ENCODE measurements at regions not wholly inside any gene's neighbourhood (a gene's known extent, or its start where the extent isn't known, plus 50 kb on each side); places are given as distances from the start of the nearest gene placed in this dataset.

DNA sequence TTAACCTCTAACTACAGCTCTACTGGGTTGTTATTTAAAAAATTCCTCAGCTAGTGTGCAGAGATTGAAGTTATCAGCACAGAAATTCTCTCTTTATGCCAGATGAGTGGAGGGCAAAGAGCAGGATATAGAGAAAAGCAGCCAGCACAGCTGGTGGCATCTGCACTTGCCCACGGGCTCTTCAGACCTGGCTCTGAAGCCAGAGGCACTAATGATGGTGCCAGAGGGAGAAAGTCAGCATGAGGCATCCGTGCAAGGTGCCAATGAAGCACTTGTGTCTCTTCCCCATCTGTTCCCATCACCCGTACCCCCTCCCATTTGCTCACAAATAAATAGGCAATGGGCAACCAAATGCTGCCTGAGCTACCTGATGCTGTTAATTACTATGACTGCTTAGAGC is 138.9 kb downstream of the OLFM4 start:
- no peak for DNase-seq (ENCODE audit: low spot score)
- H3K27ac Mint-ChIP-seq = no peak overlapping the region
- H3K27ac ChIP-seq = no peak overlapping the region
- H3K36me3 Mint-ChIP-seq = peaks cover 2% of the 10 kb centered on the region
- no peak overlapping the region for H3K4me3 Mint-ChIP-seq
- H3K4me2 ChIP-seq = no peak overlapping the region
- H3K27me3 Mint-ChIP-seq (ENCODE audit: insufficient read depth, low read depth) = no peaks in the 10 kb centered on the region
- H3K27me3 ChIP-seq = no peaks in the 10 kb centered on the region
- H3K79me2 ChIP-seq (ENCODE audit: low read depth) = no peaks in the 10 kb centered on the region
- peaks cover 38% of the 10 kb centered on the region for H3K4me1 Mint-ChIP-seq
- H3F3A ChIP-seq (ENCODE audit: low read depth) = peaks cover 18% of the 10 kb centered on the region
- no peaks in the 10 kb centered on the region for H3K9me3 Mint-ChIP-seq
- no peak overlapping the region for H3K4me3 ChIP-seq
- H3K9ac ChIP-seq = no peak overlapping the region
- H3K9me3 ChIP-seq (ENCODE audit: low read depth) = no peaks in the 10 kb centered on the region
- H2AFZ ChIP-seq (replicated peaks) = no peak overlapping the region
- TF ChIP-seq EZH2phosphoT487 (IDR thresholded peaks at IDR 0.05) (no peak), EZH2 (IDR thresholded peaks at IDR 0.05) (no peak)
- TF ChIP-seq, protein P1, sequence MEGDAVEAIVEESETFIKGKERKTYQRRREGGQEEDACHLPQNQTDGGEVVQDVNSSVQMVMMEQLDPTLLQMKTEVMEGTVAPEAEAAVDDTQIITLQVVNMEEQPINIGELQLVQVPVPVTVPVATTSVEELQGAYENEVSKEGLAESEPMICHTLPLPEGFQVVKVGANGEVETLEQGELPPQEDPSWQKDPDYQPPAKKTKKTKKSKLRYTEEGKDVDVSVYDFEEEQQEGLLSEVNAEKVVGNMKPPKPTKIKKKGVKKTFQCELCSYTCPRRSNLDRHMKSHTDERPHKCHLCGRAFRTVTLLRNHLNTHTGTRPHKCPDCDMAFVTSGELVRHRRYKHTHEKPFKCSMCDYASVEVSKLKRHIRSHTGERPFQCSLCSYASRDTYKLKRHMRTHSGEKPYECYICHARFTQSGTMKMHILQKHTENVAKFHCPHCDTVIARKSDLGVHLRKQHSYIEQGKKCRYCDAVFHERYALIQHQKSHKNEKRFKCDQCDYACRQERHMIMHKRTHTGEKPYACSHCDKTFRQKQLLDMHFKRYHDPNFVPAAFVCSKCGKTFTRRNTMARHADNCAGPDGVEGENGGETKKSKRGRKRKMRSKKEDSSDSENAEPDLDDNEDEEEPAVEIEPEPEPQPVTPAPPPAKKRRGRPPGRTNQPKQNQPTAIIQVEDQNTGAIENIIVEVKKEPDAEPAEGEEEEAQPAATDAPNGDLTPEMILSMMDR (IDR thresholded peaks at IDR 0.05) = no peak
- H4K20me1 ChIP-seq (ENCODE audit: low read depth) = no peaks in the 10 kb centered on the region
- no peaks in the 10 kb centered on the region for H3K36me3 ChIP-seq
- H3K4me1 ChIP-seq = peaks cover 44% of the 10 kb centered on the region

DNA sequence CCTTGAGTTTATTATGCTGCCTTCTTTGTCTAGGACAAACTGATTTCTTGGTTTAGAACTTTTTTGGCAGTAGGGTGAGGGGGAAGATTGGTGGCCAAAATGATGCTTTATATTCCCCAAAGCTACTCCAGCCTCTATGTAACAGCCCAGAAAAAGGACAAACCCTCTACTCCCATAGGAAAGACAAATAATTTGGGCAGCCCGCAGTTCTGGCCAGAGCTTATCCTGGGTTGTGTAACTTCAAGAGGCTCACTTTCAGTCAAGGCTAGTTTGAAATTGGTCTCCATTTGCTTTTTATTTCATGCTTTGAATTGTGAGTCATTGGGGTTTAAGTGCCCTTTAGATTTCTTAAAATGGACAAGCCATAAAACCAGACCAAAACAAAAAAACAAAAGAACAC is 142.3 kb downstream of the OLFM4 start:
- H4K20me1 ChIP-seq (ENCODE audit: low read depth) = no peaks in the 10 kb centered on the region
- Mint-ChIP-seq H3K36me3 (no peaks in the 10 kb centered on the region), H3K4me3 (no peak overlapping the region), H3K27me3 (ENCODE audit: insufficient read depth, low read depth) (no peaks in the 10 kb centered on the region), H3K4me1 (peaks cover 18% of the 10 kb centered on the region), H3K9me3 (peaks cover 5% of the 10 kb centered on the region), H3K27ac (no peak overlapping the region)
- H3K27me3 ChIP-seq = no peaks in the 10 kb centered on the region
- H3K9ac ChIP-seq = no peak overlapping the region
- no peak overlapping the region for H3K27ac ChIP-seq
- peak overlapping the region; percentile 21 for H2AFZ ChIP-seq (replicated peaks)
- H3K4me3 ChIP-seq = no peak overlapping the region
- DNase-seq (ENCODE audit: low spot score) = no peak
- TF ChIP-seq EZH2phosphoT487 (IDR thresholded peaks at IDR 0.05) (no peak), EZH2 (IDR thresholded peaks at IDR 0.05) (no peak)
- TF ChIP-seq, protein P1 (IDR thresholded peaks at IDR 0.05) = no peak
- H3K4me1 ChIP-seq = peaks cover 27% of the 10 kb centered on the region
- H3K79me2 ChIP-seq (ENCODE audit: low read depth) = no peaks in the 10 kb centered on the region
- no peaks in the 10 kb centered on the region for H3K9me3 ChIP-seq (ENCODE audit: low read depth)
- peaks cover 1% of the 10 kb centered on the region for H3F3A ChIP-seq (ENCODE audit: low read depth)
- no peaks in the 10 kb centered on the region for H3K36me3 ChIP-seq
- H3K4me2 ChIP-seq = no peak overlapping the region

DNA sequence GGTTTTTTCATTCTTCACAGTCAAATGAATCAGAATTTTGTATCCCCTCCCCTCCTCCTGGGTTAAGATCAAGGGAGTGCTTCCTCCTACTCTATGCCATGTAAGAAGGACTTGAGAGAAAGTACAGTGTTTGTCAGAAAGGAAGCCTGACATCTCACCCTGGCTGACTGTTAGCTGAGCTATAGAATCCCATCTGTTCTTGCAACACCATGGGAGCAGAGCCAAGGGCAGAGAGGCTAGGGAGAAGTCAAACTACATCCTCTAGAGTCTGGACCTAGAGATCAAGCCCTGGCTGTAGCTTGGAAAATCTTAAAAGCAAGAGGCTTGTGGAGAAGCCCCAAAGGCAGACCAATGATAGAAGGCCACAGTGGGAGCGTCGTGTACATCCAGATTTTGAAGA is 145.9 kb downstream of the OLFM4 start:
- H3K27ac Mint-ChIP-seq = no peak overlapping the region
- Histone ChIP-seq H3K27me3 (no peaks in the 10 kb centered on the region), H2AFZ (replicated peaks) (no peak overlapping the region), H3K4me2 (no peak overlapping the region), H3K79me2 (ENCODE audit: low read depth) (no peaks in the 10 kb centered on the region), H3K4me3 (no peak overlapping the region), H3K9ac (no peak overlapping the region), H4K20me1 (ENCODE audit: low read depth) (no peaks in the 10 kb centered on the region), H3K4me1 (peaks cover 17% of the 10 kb centered on the region), H3K36me3 (no peaks in the 10 kb centered on the region), H3K27ac (no peak overlapping the region), H3K9me3 (ENCODE audit: low read depth) (no peaks in the 10 kb centered on the region), H3F3A (ENCODE audit: low read depth) (no peaks in the 10 kb centered on the region)
- no peaks in the 10 kb centered on the region for H3K36me3 Mint-ChIP-seq
- H3K4me3 Mint-ChIP-seq = peak overlapping the region; percentile 11
- peaks cover 5% of the 10 kb centered on the region for H3K9me3 Mint-ChIP-seq
- H3K27me3 Mint-ChIP-seq (ENCODE audit: insufficient read depth, low read depth) = peaks cover 2% of the 10 kb centered on the region
- TF ChIP-seq, protein P1 (IDR thresholded peaks at IDR 0.05) = no peak
- TF ChIP-seq EZH2phosphoT487 (IDR thresholded peaks at IDR 0.05) = no peak
- H3K4me1 Mint-ChIP-seq = peaks cover 13% of the 10 kb centered on the region
- DNase-seq (ENCODE audit: low spot score) = no peak
